Spleen (tissue), 7 donors: ENCODE measurements at regions not wholly inside any gene's neighbourhood (a gene's known extent, or its start where the extent isn't known, plus 50 kb on each side); places are given as distances from the start of the nearest gene placed in this dataset.

Experiments used
- POLR2A ChIP-seq, 3 donors: fragments of 450-650 bp; IDR thresholded peaks; one replicate each; pipeline ENCODE4 v1.5.1; 2017; ENCODE audit warnings: antibody characterized with exemption in 3 of 3, mild to moderate bottlenecking in 1 of 3
- POLR2AphosphoS5 ChIP-seq, 3 donors: sonication (generic); formaldehyde crosslinking; IDR thresholded peaks; one replicate each; pipeline ENCODE4 v1.5.1; 2017; ENCODE audit warnings: antibody characterized with exemption in 3 of 3
- TF ChIP-seq, protein P1 (sequence below), 11 experiments: fragments of 200-600 bp in 7 of 11; fragments of 450-650 bp in 4 of 11; sonication (generic) in 4 of 11; IDR thresholded peaks in 8 of 11; conservative IDR thresholded peaks in 3 of 11; 1 replicate in 7 of 11; 2 replicates in 4 of 11; pipeline versions ENCODE4 v1.4.0 to v1.8.0; 2016 to 2021; ENCODE audit warnings: antibody characterized with exemption in 11 of 11, inconsistent platforms in 4 of 11, mild to moderate bottlenecking in 1 of 11
- donor health status: DM: no; HTN: no; CAD: no; lungs with moderate emphysema.
- donor health status: DM: no; HTN: no; CAD: no.
- donor health status: DM: no; HTN: no; CAD: no.

DNA sequence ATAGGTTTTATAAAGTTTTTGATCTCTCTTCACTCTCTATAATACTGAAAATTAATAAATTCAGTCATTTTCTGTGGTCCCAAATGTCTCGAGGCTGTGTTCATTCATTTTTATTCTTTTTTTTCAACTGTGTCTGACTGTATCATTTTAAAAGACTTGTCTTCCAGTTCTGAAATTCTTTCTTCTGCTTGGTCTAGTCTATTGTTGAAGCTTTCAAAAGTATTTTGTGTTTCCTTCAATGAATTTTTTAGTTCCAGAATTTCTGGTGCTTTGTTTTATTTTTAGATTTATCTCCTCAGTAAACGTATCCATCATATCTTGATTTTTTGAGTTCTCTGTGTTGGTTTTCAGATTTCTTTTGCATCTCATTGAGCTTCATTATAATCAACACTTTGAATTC is 161.0 kb upstream of the CHRM3 start:
- TF ChIP-seq, protein P1, sequence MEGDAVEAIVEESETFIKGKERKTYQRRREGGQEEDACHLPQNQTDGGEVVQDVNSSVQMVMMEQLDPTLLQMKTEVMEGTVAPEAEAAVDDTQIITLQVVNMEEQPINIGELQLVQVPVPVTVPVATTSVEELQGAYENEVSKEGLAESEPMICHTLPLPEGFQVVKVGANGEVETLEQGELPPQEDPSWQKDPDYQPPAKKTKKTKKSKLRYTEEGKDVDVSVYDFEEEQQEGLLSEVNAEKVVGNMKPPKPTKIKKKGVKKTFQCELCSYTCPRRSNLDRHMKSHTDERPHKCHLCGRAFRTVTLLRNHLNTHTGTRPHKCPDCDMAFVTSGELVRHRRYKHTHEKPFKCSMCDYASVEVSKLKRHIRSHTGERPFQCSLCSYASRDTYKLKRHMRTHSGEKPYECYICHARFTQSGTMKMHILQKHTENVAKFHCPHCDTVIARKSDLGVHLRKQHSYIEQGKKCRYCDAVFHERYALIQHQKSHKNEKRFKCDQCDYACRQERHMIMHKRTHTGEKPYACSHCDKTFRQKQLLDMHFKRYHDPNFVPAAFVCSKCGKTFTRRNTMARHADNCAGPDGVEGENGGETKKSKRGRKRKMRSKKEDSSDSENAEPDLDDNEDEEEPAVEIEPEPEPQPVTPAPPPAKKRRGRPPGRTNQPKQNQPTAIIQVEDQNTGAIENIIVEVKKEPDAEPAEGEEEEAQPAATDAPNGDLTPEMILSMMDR (IDR thresholded peaks at IDR 0.05 in 8 of 11, conservative IDR thresholded peaks at IDR 0.05 in 3 of 11): no peak
- TF ChIP-seq POLR2AphosphoS5 (IDR thresholded peaks at IDR 0.05): no peak
- TF ChIP-seq POLR2A (IDR thresholded peaks at IDR 0.05): no peak
